ENCODE measurements at regions not wholly inside any gene's neighbourhood (a gene's known extent, or its start where the extent isn't known, plus 50 kb on each side); places are given as distances from the start of the nearest gene placed in this dataset.

DNA sequence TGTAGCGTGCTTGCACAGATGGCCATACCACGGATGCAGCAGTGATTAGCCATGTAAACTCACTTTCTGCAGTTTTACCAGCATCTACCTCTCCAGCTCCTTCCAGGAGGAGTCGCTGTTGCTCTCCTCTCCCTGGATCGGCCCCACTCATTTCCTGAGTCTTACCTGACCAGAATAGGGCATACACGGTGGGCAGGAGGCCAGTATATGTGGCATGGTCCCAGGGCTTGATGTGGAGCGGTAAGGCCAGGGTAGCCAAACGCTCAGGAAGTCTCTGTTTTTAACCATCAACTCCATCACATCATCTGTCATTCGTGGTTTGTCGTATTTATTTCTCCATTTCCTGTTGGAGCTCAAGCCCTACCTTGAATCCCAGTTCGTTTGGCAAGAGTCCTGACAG lies 163.4 kb upstream of the USP24 start:
- DNase-seq (ENCODE audit: low spot score) (peak; percentile 24), FAIRE-seq (peak; percentile 74), ATAC-seq (peak; percentile 83)
- intact Hi-C loops (cut with micrococcal nuclease; ENCODE audit: unreplicated experiment) (loop anchor here (1.0 to 5.0 kb wide), 4 partner anchors 51 to 1209 kb away; no protein-coding TSS in a partner anchor), in situ Hi-C loops (cut with HindIII; ENCODE audit: extremely low pct_ligation_motif_present, low pct_unique_long_range_greater_than_20kb) (loop anchor here (5.0 to 10.0 kb wide), 2 partner anchors 514 to 1206 kb away; no protein-coding TSS in a partner anchor)
- Histone ChIP-seq H3K9me3 (ENCODE audit: low read length) (no peaks in the 10 kb centered on the region), H3K4me1 (ENCODE audit: insufficient read depth, low read length) (no peaks in the 10 kb centered on the region; the same call in 1 of the 2 replicates), H2AFZ (ENCODE audit: low read length) (no peak overlapping the region), H4K20me1 (ENCODE audit: insufficient read depth, low read length) (no peaks in the 10 kb centered on the region), H3K9ac (ENCODE audit: insufficient read depth, low read depth, low read length) (no peak overlapping the region), H3K27me3 (ENCODE audit: control insufficient read depth in 1 of 2, insufficient read depth in 2 of 2, low read length in 2 of 2) (no peaks in the 10 kb centered on the region), H3K79me2 (ENCODE audit: insufficient read depth, low read length) (no peaks in the 10 kb centered on the region), H3K27ac (ENCODE audit: extremely low read length, insufficient read depth, low read length) (no peak overlapping the region), H3K4me3 (replicated peaks in 1 of 3; ENCODE audit: insufficient read depth in 1 of 3, low read depth in 2 of 3, low read length in 3 of 3) (no peak overlapping the region), H3K36me3 (replicated peaks in 1 of 2; ENCODE audit: control insufficient read depth in 1 of 2, insufficient read depth in 2 of 2, low read length in 2 of 2) (no peaks in the 10 kb centered on the region), H3K4me2 (ENCODE audit: low read depth, low read length) (no peak overlapping the region)
- no TSS peak for BruUV-seq (replicated peaks)
- POLR2A ChIA-PET, result interaction anchor here (1.4 to 1.6 kb wide), 2 partner anchors 51 to 52 kb away, joined by 4 to 10 read pairs; no protein-coding TSS in a partner anchor
- CTCF ChIA-PET (ENCODE audit: low intra/inter-chr PET ratio, low total read pairs), result interaction anchor here (1.9 kb wide), 1 partner anchor 1206 kb away, joined by 8 read pairs; no protein-coding TSS in a partner anchor
- WGBS (ENCODE audit: low lambda C conversion rate), result 48% methylated on average over 7 of the region's 10 CpGs
- TF ChIP-seq ARID5B (CRISPR knock-in tag; IDR thresholded peaks at IDR 0.05) (peak; percentile 13; the same call in 1 of the 2 replicates), TAF1 (CRISPR knock-in tag; IDR thresholded peaks at IDR 0.05) (no peak), HHEX (CRISPR knock-in tag; IDR thresholded peaks at IDR 0.05) (no peak), NPAS2 (CRISPR knock-in tag; IDR thresholded peaks at IDR 0.05; ENCODE audit: borderline replicate concordance) (no peak), ELF1 (CRISPR knock-in tag; IDR thresholded peaks at IDR 0.05) (0 out of 2 replicates have a peak, but pooled peaks have one; percentile 23), FOSL2 (CRISPR knock-in tag; IDR thresholded peaks at IDR 0.05) (peak; percentile 52; the same call in 1 of the 2 replicates), BCL6 (CRISPR knock-in tag; IDR thresholded peaks at IDR 0.05) (0 out of 2 replicates have a peak, but pooled peaks have one; percentile 24), TARDBP (CRISPR knock-in tag; IDR thresholded peaks at IDR 0.05) (no peak), RAD21 (CRISPR knock-in tag; IDR thresholded peaks at IDR 0.05) (peak; percentile 77), GATAD2A (CRISPR knock-in tag; IDR thresholded peaks at IDR 0.05) (0 out of 2 replicates have a peak, but pooled peaks have one; percentile 30), CSRNP2 (CRISPR knock-in tag; conservative IDR thresholded peaks at IDR 0.05; ENCODE audit: low read depth) (no peak), AHR (CRISPR knock-in tag; IDR thresholded peaks at IDR 0.05) (no peak), TGIF2 (CRISPR knock-in tag; IDR thresholded peaks at IDR 0.05) (0 out of 2 replicates have a peak, but pooled peaks have one; percentile 47), STAG1 (CRISPR knock-in tag; IDR thresholded peaks at IDR 0.05) (peak; percentile 92), ZNF644 (CRISPR knock-in tag; IDR thresholded peaks at IDR 0.05; ENCODE audit: low read depth) (peak; percentile 45; the same call in 1 of the 2 replicates), SOX13 (IDR thresholded peaks at IDR 0.05) (no peak), SOX13 (CRISPR knock-in tag; conservative IDR thresholded peaks at IDR 0.05 in 1 of 2, IDR thresholded peaks at IDR 0.05 in 1 of 2) (0 out of 4 replicates have a peak, but pooled peaks of 1 of the 2 experiments have one; percentile 11), HMG20A (CRISPR knock-in tag; IDR thresholded peaks at IDR 0.05; ENCODE audit: borderline replicate concordance) (peak; percentile 36; the same call in 1 of the 2 replicates), SIX1 (CRISPR knock-in tag; IDR thresholded peaks at IDR 0.05; ENCODE audit: borderline replicate concordance) (no peak), TEAD3 (CRISPR knock-in tag; optimal IDR thresholded peaks at IDR 0.05; ENCODE audit: borderline replicate concordance) (peak; percentile 70)
- TF ChIP-seq, protein P1, sequence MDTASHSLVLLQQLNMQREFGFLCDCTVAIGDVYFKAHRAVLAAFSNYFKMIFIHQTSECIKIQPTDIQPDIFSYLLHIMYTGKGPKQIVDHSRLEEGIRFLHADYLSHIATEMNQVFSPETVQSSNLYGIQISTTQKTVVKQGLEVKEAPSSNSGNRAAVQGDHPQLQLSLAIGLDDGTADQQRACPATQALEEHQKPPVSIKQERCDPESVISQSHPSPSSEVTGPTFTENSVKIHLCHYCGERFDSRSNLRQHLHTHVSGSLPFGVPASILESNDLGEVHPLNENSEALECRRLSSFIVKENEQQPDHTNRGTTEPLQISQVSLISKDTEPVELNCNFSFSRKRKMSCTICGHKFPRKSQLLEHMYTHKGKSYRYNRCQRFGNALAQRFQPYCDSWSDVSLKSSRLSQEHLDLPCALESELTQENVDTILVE (CRISPR knock-in tag; IDR thresholded peaks at IDR 0.05), result 0 out of 2 replicates have a peak, but pooled peaks have one; percentile 31
